GM19455 (cell line): ENCODE measurements at regions not wholly inside any gene's neighbourhood (a gene's known extent, or its start where the extent isn't known, plus 50 kb on each side); places are given as distances from the start of the nearest gene placed in this dataset.
"Not testable (repeated sequence)": the region's sequence is repeated elsewhere in the genome, so short reads cannot be mapped to it uniquely, and the experiment has no call there.

Source experiments
- ATAC-seq: cut with Tn5 transposase; IDR thresholded peaks from one replicate; pipeline ENCODE4 v1.9.1; 2021; ENCODE audit not compliant: unreplicated experiment

DNA sequence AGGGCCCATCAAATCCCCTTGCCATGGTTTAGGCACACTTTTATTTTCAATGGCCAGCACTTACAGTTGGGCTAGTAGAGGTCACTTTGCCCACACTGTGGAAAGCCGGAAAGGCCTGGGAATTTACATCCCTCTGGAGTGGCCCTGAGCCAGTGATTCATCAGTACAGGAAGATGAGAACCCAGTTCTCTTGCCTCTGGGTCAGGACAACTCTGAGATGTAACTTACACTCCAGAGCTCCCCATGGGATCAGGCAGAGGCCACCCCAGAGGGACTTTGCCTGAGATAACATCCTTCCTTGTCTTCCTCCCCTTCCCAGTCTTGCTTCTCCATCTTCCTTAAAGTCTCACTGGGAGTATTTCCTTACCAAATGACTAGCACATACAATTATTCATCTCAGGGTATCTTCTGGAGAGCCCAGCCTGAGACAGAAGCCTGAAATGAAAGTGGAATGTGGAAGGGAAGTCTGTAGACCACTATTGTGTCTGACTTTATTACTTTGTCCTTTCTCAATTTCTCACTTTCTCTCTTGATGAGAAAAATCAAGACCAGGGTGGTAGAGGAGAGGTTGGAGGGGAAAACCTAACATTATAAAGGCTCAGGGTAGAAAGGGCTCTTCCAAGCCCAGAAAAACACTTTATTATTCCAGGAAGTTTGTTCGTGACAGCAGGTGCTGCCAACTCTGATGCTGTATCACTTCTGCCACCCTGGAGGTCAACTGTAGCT lies 220.8 kb downstream of the ZNF621 start:
- no peak for ATAC-seq

DNA sequence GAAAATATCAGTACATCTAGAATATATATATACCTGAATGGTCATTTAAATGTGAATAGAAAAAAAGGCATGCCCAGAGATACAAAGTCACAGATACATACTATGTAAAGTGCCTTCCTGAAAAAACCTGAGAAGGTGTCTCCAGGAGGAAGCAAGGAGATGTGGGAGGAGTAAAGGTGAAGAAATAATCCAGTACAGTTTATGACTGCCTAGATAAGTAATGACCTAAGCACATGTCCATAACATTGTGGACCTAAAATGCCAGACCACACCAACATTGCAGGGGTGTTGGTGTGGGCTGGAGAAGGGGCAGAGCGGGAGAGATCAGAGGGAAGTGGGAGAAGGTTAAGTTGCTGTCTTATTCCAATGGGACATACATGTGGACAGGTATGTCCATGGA lies 226.9 kb downstream of the ZNF621 start:
- ATAC-seq = no peak

GRCh38 chr3:40752492-40752891 lies 227.7 kb downstream of the ZNF621 start:
- ATAC-seq = no peak

DNA sequence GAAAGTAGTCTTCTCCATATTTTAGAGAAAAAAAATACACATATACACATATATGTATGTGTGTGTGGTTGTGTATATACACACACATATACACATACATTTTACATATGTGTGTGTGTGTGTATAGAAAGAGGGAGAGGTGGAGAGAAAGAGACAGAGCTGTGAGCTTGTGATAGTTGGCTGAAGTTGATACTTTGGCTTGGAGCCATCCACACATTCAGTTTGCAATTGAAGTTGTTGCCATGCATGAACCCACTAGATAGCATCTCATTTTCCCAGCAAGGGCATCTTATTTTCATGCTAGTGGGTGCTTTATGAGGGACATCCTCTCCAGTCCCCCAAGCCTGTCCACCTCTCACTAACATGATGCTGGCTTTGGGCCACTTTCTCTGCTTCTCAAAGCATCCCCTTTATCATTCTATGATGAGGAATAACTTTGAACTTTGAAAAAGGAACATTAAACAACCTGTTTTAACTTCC lies 228.6 kb downstream of the ZNF621 start:
- ATAC-seq = no peak

DNA sequence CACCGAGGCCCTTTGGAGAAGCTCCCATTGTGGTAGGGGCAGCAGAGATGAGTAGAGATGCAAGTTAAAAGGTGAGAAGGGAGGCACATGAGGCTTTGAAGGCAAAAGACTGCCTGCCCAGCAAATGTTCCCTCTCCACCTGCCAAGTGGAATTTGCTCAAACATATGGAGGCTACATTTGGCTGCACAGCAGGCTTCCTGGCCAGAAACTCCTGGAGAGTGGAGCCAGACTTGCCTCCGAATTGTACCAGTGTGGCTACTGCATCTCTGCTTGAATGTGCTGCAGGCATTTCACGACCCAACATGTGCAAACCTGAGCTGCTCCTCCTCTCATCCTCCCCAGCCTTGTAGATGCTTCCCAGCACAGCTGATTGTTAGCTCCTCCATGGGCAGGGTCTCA lies 229.2 kb downstream of the ZNF621 start:
- ATAC-seq = no peak

DNA sequence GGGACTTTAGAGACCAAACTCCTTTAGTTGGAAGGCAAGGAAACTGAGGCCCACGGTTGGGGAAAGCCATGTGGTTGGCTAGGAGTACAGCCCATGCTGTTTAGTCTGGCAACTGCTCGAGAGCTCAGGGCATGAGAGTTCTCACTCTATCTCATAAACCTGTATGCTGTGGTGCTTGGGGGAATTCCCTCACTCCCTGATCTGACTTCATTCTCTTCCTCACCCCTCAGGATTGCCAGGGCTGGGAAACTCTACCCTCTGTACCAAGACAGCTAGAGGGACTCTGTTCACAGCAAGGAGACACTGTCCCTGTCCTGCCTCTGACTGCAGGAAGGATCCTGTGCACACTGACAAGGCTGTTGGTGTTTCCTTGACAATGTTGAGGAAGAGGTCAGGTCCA lies 230.2 kb downstream of the ZNF621 start:
- ATAC-seq = no peak

GRCh38 chr3:40756500-40756899 lies 231.7 kb downstream of the ZNF621 start:
- no peak for ATAC-seq

- not testable (repeated sequence) for ATAC-seq
These were observed 238.0 kb downstream of the ZNF621 start for GRCh38 chr3:40762771-40763170.

DNA sequence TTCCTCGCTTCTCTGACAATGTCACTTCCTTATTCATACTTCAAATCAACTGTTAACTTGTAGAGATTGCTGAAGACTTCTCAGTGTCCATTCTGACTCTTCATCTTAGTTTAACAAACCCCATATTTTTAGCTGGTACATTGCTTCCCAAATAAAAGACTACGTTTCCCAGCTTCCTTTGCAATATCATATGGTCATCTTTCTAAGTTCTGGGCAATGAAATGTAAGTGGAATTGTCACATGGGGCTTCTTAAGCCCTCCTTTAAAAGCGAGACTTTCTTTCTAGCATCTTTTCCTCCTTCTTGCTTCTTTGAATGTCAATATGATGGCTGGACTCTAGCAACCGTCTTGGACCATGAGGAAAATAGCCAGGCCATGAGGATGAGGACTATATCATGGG lies 239.0 kb downstream of the ZNF621 start:
- no peak for ATAC-seq

GRCh38 chr3:40764747-40765146 lies 240.0 kb downstream of the ZNF621 start:
- ATAC-seq = no peak

- ATAC-seq = no peak
These were observed 241.1 kb downstream of the ZNF621 start for GRCh38 chr3:40765884-40766283.

DNA sequence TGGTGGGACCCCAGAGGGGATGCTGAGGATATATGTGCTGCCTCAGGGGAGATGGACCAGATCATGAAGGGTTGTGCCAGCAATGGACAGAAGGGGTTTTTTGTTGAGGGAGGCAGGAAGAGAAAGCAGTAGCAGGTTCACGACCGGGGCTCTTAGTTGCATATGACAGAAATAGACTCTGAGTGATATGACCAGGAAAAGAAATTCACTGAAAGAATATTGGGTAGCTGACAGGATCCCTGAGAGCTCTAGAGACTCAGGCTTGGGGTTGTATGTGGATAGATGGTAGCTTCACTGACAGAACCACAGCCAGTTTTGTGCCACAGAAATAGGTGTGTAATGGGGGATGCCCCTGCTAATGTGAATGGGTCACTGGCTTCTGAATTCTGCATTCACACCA lies 241.6 kb downstream of the ZNF621 start:
- no peak for ATAC-seq

- no peak for ATAC-seq
These were observed 243.3 kb downstream of the ZNF621 start for GRCh38 chr3:40768046-40768445.

GRCh38 chr3:40768536-40768935 lies 243.8 kb downstream of the ZNF621 start:
- ATAC-seq = no peak

GRCh38 chr3:40770061-40770460 lies 245.3 kb downstream of the ZNF621 start:
- no peak for ATAC-seq

- ATAC-seq = no peak
These were observed 246.4 kb downstream of the ZNF621 start for GRCh38 chr3:40771112-40771511.

DNA sequence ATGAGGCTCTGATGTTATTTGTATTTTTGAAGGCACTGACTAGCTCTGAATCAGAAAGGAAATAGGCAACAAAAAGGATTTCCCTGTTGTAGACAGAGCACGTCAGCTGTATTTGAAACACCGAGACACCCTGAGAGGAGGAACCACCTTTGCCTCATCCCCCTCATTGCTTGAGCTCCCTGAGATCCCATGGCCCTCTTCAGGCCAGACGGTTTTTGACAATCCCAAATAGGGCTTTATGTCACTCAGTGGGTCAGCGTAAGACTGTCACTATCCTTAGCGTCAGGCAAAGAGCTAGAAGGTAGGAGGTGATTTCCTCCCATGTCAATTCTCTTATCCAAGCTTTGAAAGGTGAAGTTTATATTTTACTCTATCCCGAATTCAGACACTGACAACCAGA lies 254.3 kb downstream of the ZNF621 start:
- no peak for ATAC-seq

GRCh38 chr3:40780291-40780924 lies 255.6 kb downstream of the ZNF621 start:
- ATAC-seq = no peak

- no peak for ATAC-seq
These were observed 256.2 kb downstream of the ZNF621 start for GRCh38 chr3:40780925-40781406.

- ATAC-seq = no peak
These were observed 257.5 kb downstream of the ZNF621 start for GRCh38 chr3:40782111-40782721.

GRCh38 chr3:40790746-40791145 lies 266.0 kb downstream of the ZNF621 start:
- no peak for ATAC-seq

GRCh38 chr3:40793730-40794129 lies 269.0 kb downstream of the ZNF621 start:
- ATAC-seq = no peak
